ENCODE measurements at regions not wholly inside any gene's neighbourhood (a gene's known extent, or its start where the extent isn't known, plus 50 kb on each side); places are given as distances from the start of the nearest gene placed in this dataset.

GRCh38 chr7:125592331-125592730 is 662.7 kb upstream of the POT1 start:
- H3K4me2 ChIP-seq, result no peak overlapping the region
- no peaks in the 10 kb centered on the region for H3K9me3 Mint-ChIP-seq
- no peaks in the 10 kb centered on the region for H3F3A ChIP-seq (replicated peaks; ENCODE audit: low read depth)
- H2AFZ ChIP-seq, result no peak overlapping the region
- no peak for ATAC-seq
- DNase-seq (ENCODE audit: low spot score), result no peak
- H3K36me3 ChIP-seq (ENCODE audit: insufficient read depth), result no peaks in the 10 kb centered on the region
- TF ChIP-seq JUNB (IDR thresholded peaks at IDR 0.05; ENCODE audit: unreplicated experiment), result no peak
- no peak for TF ChIP-seq POLR2AphosphoS5 (IDR thresholded peaks at IDR 0.05; ENCODE audit: low read depth)
- TF ChIP-seq NANOG (IDR thresholded peaks at IDR 0.05; ENCODE audit: borderline replicate concordance), result no peak
- no peak for TF ChIP-seq STAT1 (IDR thresholded peaks at IDR 0.05; ENCODE audit: unreplicated experiment)
- H3K79me2 ChIP-seq (replicated peaks; ENCODE audit: insufficient read depth), result no peaks in the 10 kb centered on the region
- no peak overlapping the region for H3K4me3 Mint-ChIP-seq
- no peak overlapping the region for H3K27ac Mint-ChIP-seq
- H3K36me3 Mint-ChIP-seq (ENCODE audit: low read depth), result no peaks in the 10 kb centered on the region
- no peaks in the 10 kb centered on the region for H3K4me1 Mint-ChIP-seq
- no peak overlapping the region for H3K4me3 ChIP-seq
- no peak overlapping the region for H3K27ac ChIP-seq (ENCODE audit: low read depth)
- no peaks in the 10 kb centered on the region for H3K27me3 Mint-ChIP-seq (ENCODE audit: insufficient read depth, low read depth, poor library complexity)
- H3K27me3 ChIP-seq (ENCODE audit: insufficient read depth), result no peaks in the 10 kb centered on the region
- no peaks in the 10 kb centered on the region for H3K9me2 ChIP-seq (ENCODE audit: insufficient read depth)
- H3K4me1 ChIP-seq (ENCODE audit: insufficient read depth), result no peaks in the 10 kb centered on the region
- H4K20me1 ChIP-seq (replicated peaks; ENCODE audit: insufficient read depth), result no peaks in the 10 kb centered on the region

GRCh38 chr7:125573126-125573525 is 643.5 kb upstream of the POT1 start:
- Mint-ChIP-seq H3K36me3 (ENCODE audit: low read depth) (no peaks in the 10 kb centered on the region), H3K9me3 (peaks cover 4% of the 10 kb centered on the region; the same call in 2 of the 3 replicates), H3K27me3 (ENCODE audit: insufficient read depth, low read depth, poor library complexity) (no peaks in the 10 kb centered on the region), H3K4me1 (no peaks in the 10 kb centered on the region), H3K4me3 (no peak overlapping the region), H3K27ac (no peak overlapping the region)
- no peak for DNase-seq (ENCODE audit: low spot score)
- TF ChIP-seq ZNF462 (CRISPR knock-in tag; IDR thresholded peaks at IDR 0.05), result no peak
- TF ChIP-seq ETS1 (IDR thresholded peaks at IDR 0.05), result no peak
- no peak for TF ChIP-seq ZNF114 (CRISPR knock-in tag; IDR thresholded peaks at IDR 0.05)
- no peak for TF ChIP-seq POLR2AphosphoS5 (IDR thresholded peaks at IDR 0.05; ENCODE audit: low read depth)
- TF ChIP-seq CTCF (conservative IDR thresholded peaks at IDR 0.05; ENCODE audit: low read depth in 2 of 2), result no peak
- TF ChIP-seq ZNF331 (CRISPR knock-in tag; IDR thresholded peaks at IDR 0.05; ENCODE audit: low read depth), result no peak
- no peak for TF ChIP-seq EZH2 (IDR thresholded peaks at IDR 0.05; ENCODE audit: low read depth, unreplicated experiment)
- Histone ChIP-seq H3K4me3 (no peak overlapping the region), H3K36me3 (ENCODE audit: insufficient read depth) (no peaks in the 10 kb centered on the region), H3F3A (replicated peaks; ENCODE audit: low read depth) (no peaks in the 10 kb centered on the region), H2AFZ (no peak overlapping the region), H3K79me2 (replicated peaks; ENCODE audit: insufficient read depth) (no peaks in the 10 kb centered on the region), H3K9me2 (ENCODE audit: insufficient read depth) (no peaks in the 10 kb centered on the region), H3K27ac (ENCODE audit: low read depth) (no peak overlapping the region), H3K4me2 (no peak overlapping the region), H3K27me3 (ENCODE audit: insufficient read depth) (no peaks in the 10 kb centered on the region), H3K4me1 (ENCODE audit: insufficient read depth) (no peaks in the 10 kb centered on the region), H4K20me1 (replicated peaks; ENCODE audit: insufficient read depth) (no peaks in the 10 kb centered on the region)
- no peak for ATAC-seq

All from GM23338 (cell line).